HL-60 (cell line): ENCODE measurements at regions not wholly inside any gene's neighbourhood (a gene's known extent, or its start where the extent isn't known, plus 50 kb on each side); places are given as distances from the start of the nearest gene placed in this dataset.

Experiments
- CTCF ChIP-seq: IDR thresholded peaks from one replicate; pipeline ENCODE4 v1.5.1; 2011; ENCODE audit warnings: low read length, control low read depth, inconsistent platforms; ENCODE audit not compliant: insufficient read depth
- GABPA ChIP-seq: IDR thresholded peaks from 2 replicates; pipeline ENCODE4 v1.6.1; 2012; ENCODE audit warnings: low read depth
- POLR2AphosphoS5 ChIP-seq: IDR thresholded peaks from 2 replicates; pipeline ENCODE4 v1.6.1; 2012; ENCODE audit warnings: low read depth
- TF ChIP-seq, protein P1 (sequence below): IDR thresholded peaks from 2 replicates; pipeline ENCODE4 v1.6.1; 2012; ENCODE audit warnings: low read depth; ENCODE audit not compliant: insufficient replicate concordance

GRCh38 chr15:56838085-56838484, 80.4 kb upstream of the TCF12 start:
- TF ChIP-seq, protein P1, sequence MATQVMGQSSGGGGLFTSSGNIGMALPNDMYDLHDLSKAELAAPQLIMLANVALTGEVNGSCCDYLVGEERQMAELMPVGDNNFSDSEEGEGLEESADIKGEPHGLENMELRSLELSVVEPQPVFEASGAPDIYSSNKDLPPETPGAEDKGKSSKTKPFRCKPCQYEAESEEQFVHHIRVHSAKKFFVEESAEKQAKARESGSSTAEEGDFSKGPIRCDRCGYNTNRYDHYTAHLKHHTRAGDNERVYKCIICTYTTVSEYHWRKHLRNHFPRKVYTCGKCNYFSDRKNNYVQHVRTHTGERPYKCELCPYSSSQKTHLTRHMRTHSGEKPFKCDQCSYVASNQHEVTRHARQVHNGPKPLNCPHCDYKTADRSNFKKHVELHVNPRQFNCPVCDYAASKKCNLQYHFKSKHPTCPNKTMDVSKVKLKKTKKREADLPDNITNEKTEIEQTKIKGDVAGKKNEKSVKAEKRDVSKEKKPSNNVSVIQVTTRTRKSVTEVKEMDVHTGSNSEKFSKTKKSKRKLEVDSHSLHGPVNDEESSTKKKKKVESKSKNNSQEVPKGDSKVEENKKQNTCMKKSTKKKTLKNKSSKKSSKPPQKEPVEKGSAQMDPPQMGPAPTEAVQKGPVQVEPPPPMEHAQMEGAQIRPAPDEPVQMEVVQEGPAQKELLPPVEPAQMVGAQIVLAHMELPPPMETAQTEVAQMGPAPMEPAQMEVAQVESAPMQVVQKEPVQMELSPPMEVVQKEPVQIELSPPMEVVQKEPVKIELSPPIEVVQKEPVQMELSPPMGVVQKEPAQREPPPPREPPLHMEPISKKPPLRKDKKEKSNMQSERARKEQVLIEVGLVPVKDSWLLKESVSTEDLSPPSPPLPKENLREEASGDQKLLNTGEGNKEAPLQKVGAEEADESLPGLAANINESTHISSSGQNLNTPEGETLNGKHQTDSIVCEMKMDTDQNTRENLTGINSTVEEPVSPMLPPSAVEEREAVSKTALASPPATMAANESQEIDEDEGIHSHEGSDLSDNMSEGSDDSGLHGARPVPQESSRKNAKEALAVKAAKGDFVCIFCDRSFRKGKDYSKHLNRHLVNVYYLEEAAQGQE, result no peak
- TF ChIP-seq CTCF (no peak), POLR2AphosphoS5 (no peak), GABPA (no peak)
